K562 (cell line): ENCODE measurements at regions not wholly inside any gene's neighbourhood (a gene's known extent, or its start where the extent isn't known, plus 50 kb on each side); places are given as distances from the start of the nearest gene placed in this dataset.

Experiments
- ATAC-seq: fragments of 200-7000 bp; cut with Tn5 transposase; 3 replicates; pipeline ENCODE4 v1.9.1; 2020; ENCODE audit warnings: moderate library complexity
- BruUV-seq: library from RNA; stranded (reverse); fragments of 400-500 nt; replicated peaks from 2 replicates; lab custom pipeline; 2021; lab: Mats Ljungman, UMichigan
- CTCF ChIA-PET: fragments of 300-600 bp; formaldehyde crosslinking; extraction: SDS; loops from one replicate; lab custom pipeline; 2021; ENCODE audit warnings: low intra/inter-chr PET ratio; lab: Yijun Ruan, JAX
- POLR2A ChIA-PET: fragments of 300-600, 350-650 bp; sonication (Branson Sonifier 250); formaldehyde crosslinking; extraction: SDS; loops from one replicate; lab custom pipeline; 2021; ENCODE audit warnings: antibody characterized with exemption, inconsistent platforms; lab: Yijun Ruan, JAX
- DNase-seq, 4 experiments: peaks; one replicate each; pipeline versions ENCODE4 v3.0.0 to v3.0.0-alpha.2; 2011 to 2018; ENCODE audit warnings: low spot score in 3 of 4, mixed read lengths in 3 of 4; ENCODE audit errors: extremely low read depth in 1 of 4
- FAIRE-seq: peaks from 2 replicates; lab custom pipeline; 2011; peaks lifted over from hg19 to GRCh38; lab: Jason Lieb, UNC
- H2AFZ ChIP-seq: 2 replicates; pipeline ENCODE4 v1.6.0; 2011; ENCODE audit warnings: low read depth, low read length, control low read depth, inconsistent platforms
- H3K27ac ChIP-seq: fragments of 200-600 bp; 3 replicates; pipeline ENCODE4 v1.8.0; 2011; ENCODE audit warnings: low read depth, mild to moderate bottlenecking, control low read depth, inconsistent platforms, low read length, moderate library complexity, mixed read lengths; ENCODE audit errors: extremely low read depth
- H3K27me3 ChIP-seq, 2 experiments: fragments of 300-600 bp in 1 of 2; 2 replicates in 1 of 2; 3 replicates in 1 of 2; pipeline versions ENCODE4 v1.6.0 to v1.8.0; 2011; ENCODE audit warnings: inconsistent platforms in 2 of 2, low read length in 2 of 2, mild to moderate bottlenecking in 1 of 2, mixed read lengths in 1 of 2, moderate library complexity in 1 of 2; ENCODE audit not compliant: control insufficient read depth in 2 of 2, insufficient read depth in 2 of 2
- H3K36me3 ChIP-seq: fragments of 300-600 bp; 3 replicates; pipeline ENCODE4 v1.8.0; 2011; ENCODE audit warnings: mild to moderate bottlenecking, low read length, inconsistent platforms; ENCODE audit not compliant: control insufficient read depth, insufficient read depth
- H3K4me1 ChIP-seq, 2 experiments: fragments of 200-600 bp in 1 of 2; replicated peaks in 1 of 2; 2 replicates in 1 of 2; 3 replicates in 1 of 2; pipeline versions ENCODE4 v1.5.1 to v1.8.0; 2011; ENCODE audit warnings: inconsistent platforms in 2 of 2, low read length in 2 of 2, mild to moderate bottlenecking in 1 of 2, mixed read lengths in 1 of 2, moderate library complexity in 1 of 2; ENCODE audit not compliant: control insufficient read depth in 2 of 2, insufficient read depth in 2 of 2
- H3K4me2 ChIP-seq: 2 replicates; pipeline ENCODE4 v1.6.1; 2011; ENCODE audit warnings: low read length, control low read depth, inconsistent platforms, mixed read lengths; ENCODE audit not compliant: insufficient read depth
- H3K4me3 ChIP-seq: fragments of 200-600 bp; sonication (generic), shearing (Covaris generic); 2 replicates; pipeline ENCODE4 v1.5.1; 2016; ENCODE audit warnings: control low read depth, inconsistent platforms
- H3K79me2 ChIP-seq: fragments of 200-600 bp; 3 replicates; pipeline ENCODE4 v1.8.0; 2011; ENCODE audit warnings: low read length, inconsistent platforms; ENCODE audit not compliant: control insufficient read depth, insufficient read depth
- H3K9ac ChIP-seq, 2 experiments: 2 replicates each; pipeline versions ENCODE4 v1.6.0 to v1.6.1; 2011; ENCODE audit warnings: low read depth in 2 of 2, low read length in 2 of 2, control low read depth in 1 of 2, inconsistent platforms in 1 of 2, mild to moderate bottlenecking in 1 of 2, mixed read lengths in 1 of 2; ENCODE audit not compliant: insufficient read depth in 1 of 2
- H3K9me1 ChIP-seq: one replicate; pipeline ENCODE4 v1.6.0; 2011; ENCODE audit warnings: inconsistent platforms, mild to moderate bottlenecking, low read length, moderate library complexity; ENCODE audit not compliant: control insufficient read depth, insufficient read depth
- H3K9me3 ChIP-seq: replicated peaks from 2 replicates; pipeline ENCODE4 v1.5.1; 2011; ENCODE audit warnings: low read depth, low read length, inconsistent platforms; ENCODE audit not compliant: control insufficient read depth, insufficient read depth
- H4K20me1 ChIP-seq: replicated peaks from 2 replicates; pipeline ENCODE4 v1.6.1; 2011; ENCODE audit warnings: low read length, inconsistent platforms, mixed read lengths; ENCODE audit not compliant: control insufficient read depth, insufficient read depth
- BRCA1 ChIP-seq, 2 experiments: fragments of 450-650 bp in 1 of 2; sonication (generic) in 1 of 2; formaldehyde crosslinking in 1 of 2; IDR thresholded peaks; 2 replicates each; pipeline versions ENCODE4 v1.5.0 to v1.6.1; 2017 to 2020; ENCODE audit warnings: mild to moderate bottlenecking in 1 of 2, missing genetic modification reagents in 1 of 2
- HNRNPL ChIP-seq: fragments of 200-400 bp; formaldehyde crosslinking; IDR thresholded peaks from 2 replicates; pipeline ENCODE4 v1.6.1; 2017; ENCODE audit warnings: low read depth, mild to moderate bottlenecking, low read length
- MCM5 ChIP-seq: fragments of 450-650 bp; IDR thresholded peaks from 2 replicates; pipeline ENCODE4 v1.6.1; 2016; ENCODE audit warnings: low read depth
- MEF2A ChIP-seq: IDR thresholded peaks from 2 replicates; pipeline ENCODE4 v1.6.1; 2011; ENCODE audit warnings: low read depth, mild to moderate bottlenecking, low read length, moderate library complexity; ENCODE audit not compliant: control insufficient read depth
- NBN ChIP-seq: fragments of 450-650 bp; IDR thresholded peaks from 2 replicates; pipeline ENCODE4 v1.6.1; 2016; ENCODE audit warnings: low read depth, mild to moderate bottlenecking
- NFYB ChIP-seq: IDR thresholded peaks from 2 replicates; pipeline ENCODE4 v1.6.1; 2011; ENCODE audit warnings: mild to moderate bottlenecking, moderate library complexity; ENCODE audit not compliant: insufficient read length; ENCODE audit errors: extremely low read depth
- PATZ1 ChIP-seq: fragments of 250-450 bp; sonication (Bioruptor Pico); IDR thresholded peaks from 2 replicates; pipeline ENCODE4 v1.5.0; 2020; ENCODE audit warnings: mild to moderate bottlenecking, borderline replicate concordance
- POU5F1 ChIP-seq: fragments of 150-350 bp; IDR thresholded peaks from 2 replicates; pipeline ENCODE4 v1.6.1; 2014; ENCODE audit warnings: borderline replicate concordance, low read length, low read depth, mild to moderate bottlenecking; ENCODE audit not compliant: partially characterized antibody
- SMC3 ChIP-seq: conservative IDR thresholded peaks from 2 replicates; pipeline ENCODE4 v1.6.1; 2011; ENCODE audit warnings: low read depth, low read length, improper control_type of control experiment; ENCODE audit not compliant: insufficient read depth
- SP1 ChIP-seq: sonication (generic); formaldehyde crosslinking; IDR thresholded peaks from 2 replicates; pipeline ENCODE4 v1.8.1; 2022; ENCODE audit warnings: mild to moderate bottlenecking, missing genetic modification reagents
- ZFPM2 ChIP-seq: fragments of 250-450 bp; sonication (Bioruptor Pico); IDR thresholded peaks from 2 replicates; pipeline ENCODE4 v1.5.1; 2022; ENCODE audit warnings: mild to moderate bottlenecking
- ZNF584 ChIP-seq: fragments of 200-800 bp; sonication (Bioruptor generic); IDR thresholded peaks from 2 replicates; pipeline ENCODE4 v1.6.1; 2016; ENCODE audit warnings: low read depth, mild to moderate bottlenecking, missing genetic modification characterization, missing compliant biosample characterization
- WGBS: fragments of 100-300 bp; shearing (Covaris generic); methylation state at CpG from one replicate; pipeline ENCODE4 v1.1.6; 2016; ENCODE audit warnings: low coverage, mixed read lengths; ENCODE audit not compliant: insufficient coverage; ENCODE audit errors: missing lambda C conversion rate; 5-methylcytosine and 5-hydroxymethylcytosine counted together
- in situ Hi-C: fragments of 300-500 bp; cut with MboI; formaldehyde crosslinking; loops from 4 replicates; pipeline ENCODE4 v1.15.0; 2018; ENCODE audit warnings: inconsistent platforms, mixed read lengths
- intact Hi-C: fragments of 100-400 bp; cut with micrococcal nuclease; formaldehyde crosslinking; loops from 2 replicates; pipeline ENCODE4 v1.14.2; 2022
- TF ChIP-seq, protein P1 (sequence below): fragments of 250-450 bp; sonication (Bioruptor Pico); IDR thresholded peaks from 2 replicates; pipeline ENCODE4 v1.5.0; 2021; ENCODE audit warnings: mild to moderate bottlenecking, borderline replicate concordance
- TF ChIP-seq, protein P2 (sequence below): IDR thresholded peaks from 2 replicates; pipeline ENCODE4 v1.6.1; 2011; ENCODE audit warnings: borderline replicate concordance, low read depth, mild to moderate bottlenecking, moderate library complexity, low read length; ENCODE audit not compliant: insufficient read depth, poor library complexity, severe bottlenecking
- TF ChIP-seq, protein P3 (sequence below): sonication (generic); formaldehyde crosslinking; IDR thresholded peaks from 2 replicates; pipeline ENCODE4 v1.8.1; 2022; ENCODE audit warnings: missing genetic modification reagents

GRCh38 chr1:188499690-188500089 is 1670.9 kb downstream of the PLA2G4A start:
- ChIA-PET CTCF (no interaction called here), POLR2A (no interaction called here)
- Histone ChIP-seq H3K4me1 (no peaks in the 10 kb centered on the region), H3K4me3 (no peak overlapping the region), H4K20me1 (no peaks in the 10 kb centered on the region), H3K27ac (no peak overlapping the region), H3K9ac (no peak overlapping the region), H3K36me3 (no peaks in the 10 kb centered on the region), H3K4me2 (no peak overlapping the region), H2AFZ (no peak overlapping the region), H3K9me3 (0 out of 2 replicates have a peak, but pooled peaks cover 2% of the 10 kb centered on the region), H3K27me3 (no peaks in the 10 kb centered on the region), H3K9me1 (no peaks in the 10 kb centered on the region), H3K79me2 (no peaks in the 10 kb centered on the region)
- intact Hi-C loops (no loop called here), in situ Hi-C loops (no loop called here)
- DNase-seq (no peak), FAIRE-seq (no peak), ATAC-seq (no peak)
- BruUV-seq, result no TSS peak
- WGBS, result 0% methylated on average over 1 of the region's 1 CpG
- TF ChIP-seq MCM5 (no peak), SP1 (CRISPR knock-in tag) (no peak), POU5F1 (no peak), NFYB (no peak), MEF2A (no peak), PATZ1 (CRISPR knock-in tag) (no peak), NBN (no peak), BRCA1 (IDR thresholded peaks at IDR 0.05) (no peak), BRCA1 (CRISPR knock-in tag; IDR thresholded peaks at IDR 0.05) (no peak), HNRNPL (no peak), ZNF584 (CRISPR knock-in tag) (no peak), ZFPM2 (CRISPR knock-in tag) (no peak), SMC3 (no peak)
- TF ChIP-seq, protein P1, sequence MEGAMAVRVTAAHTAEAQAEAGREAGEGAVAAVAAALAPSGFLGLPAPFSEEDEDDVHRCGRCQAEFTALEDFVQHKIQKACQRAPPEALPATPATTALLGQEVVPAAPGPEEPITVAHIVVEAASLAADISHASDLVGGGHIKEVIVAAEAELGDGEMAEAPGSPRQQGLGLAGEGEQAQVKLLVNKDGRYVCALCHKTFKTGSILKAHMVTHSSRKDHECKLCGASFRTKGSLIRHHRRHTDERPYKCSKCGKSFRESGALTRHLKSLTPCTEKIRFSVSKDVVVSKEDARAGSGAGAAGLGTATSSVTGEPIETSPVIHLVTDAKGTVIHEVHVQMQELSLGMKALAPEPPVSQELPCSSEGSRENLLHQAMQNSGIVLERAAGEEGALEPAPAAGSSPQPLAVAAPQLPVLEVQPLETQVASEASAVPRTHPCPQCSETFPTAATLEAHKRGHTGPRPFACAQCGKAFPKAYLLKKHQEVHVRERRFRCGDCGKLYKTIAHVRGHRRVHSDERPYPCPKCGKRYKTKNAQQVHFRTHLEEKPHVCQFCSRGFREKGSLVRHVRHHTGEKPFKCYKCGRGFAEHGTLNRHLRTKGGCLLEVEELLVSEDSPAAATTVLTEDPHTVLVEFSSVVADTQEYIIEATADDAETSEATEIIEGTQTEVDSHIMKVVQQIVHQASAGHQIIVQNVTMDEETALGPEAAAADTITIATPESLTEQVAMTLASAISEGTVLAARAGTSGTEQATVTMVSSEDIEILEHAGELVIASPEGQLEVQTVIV, result no peak
- TF ChIP-seq, protein P2, sequence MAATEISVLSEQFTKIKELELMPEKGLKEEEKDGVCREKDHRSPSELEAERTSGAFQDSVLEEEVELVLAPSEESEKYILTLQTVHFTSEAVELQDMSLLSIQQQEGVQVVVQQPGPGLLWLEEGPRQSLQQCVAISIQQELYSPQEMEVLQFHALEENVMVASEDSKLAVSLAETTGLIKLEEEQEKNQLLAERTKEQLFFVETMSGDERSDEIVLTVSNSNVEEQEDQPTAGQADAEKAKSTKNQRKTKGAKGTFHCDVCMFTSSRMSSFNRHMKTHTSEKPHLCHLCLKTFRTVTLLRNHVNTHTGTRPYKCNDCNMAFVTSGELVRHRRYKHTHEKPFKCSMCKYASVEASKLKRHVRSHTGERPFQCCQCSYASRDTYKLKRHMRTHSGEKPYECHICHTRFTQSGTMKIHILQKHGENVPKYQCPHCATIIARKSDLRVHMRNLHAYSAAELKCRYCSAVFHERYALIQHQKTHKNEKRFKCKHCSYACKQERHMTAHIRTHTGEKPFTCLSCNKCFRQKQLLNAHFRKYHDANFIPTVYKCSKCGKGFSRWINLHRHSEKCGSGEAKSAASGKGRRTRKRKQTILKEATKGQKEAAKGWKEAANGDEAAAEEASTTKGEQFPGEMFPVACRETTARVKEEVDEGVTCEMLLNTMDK, result no peak
- TF ChIP-seq, protein P3, sequence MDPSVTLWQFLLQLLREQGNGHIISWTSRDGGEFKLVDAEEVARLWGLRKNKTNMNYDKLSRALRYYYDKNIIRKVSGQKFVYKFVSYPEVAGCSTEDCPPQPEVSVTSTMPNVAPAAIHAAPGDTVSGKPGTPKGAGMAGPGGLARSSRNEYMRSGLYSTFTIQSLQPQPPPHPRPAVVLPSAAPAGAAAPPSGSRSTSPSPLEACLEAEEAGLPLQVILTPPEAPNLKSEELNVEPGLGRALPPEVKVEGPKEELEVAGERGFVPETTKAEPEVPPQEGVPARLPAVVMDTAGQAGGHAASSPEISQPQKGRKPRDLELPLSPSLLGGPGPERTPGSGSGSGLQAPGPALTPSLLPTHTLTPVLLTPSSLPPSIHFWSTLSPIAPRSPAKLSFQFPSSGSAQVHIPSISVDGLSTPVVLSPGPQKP (CRISPR knock-in tag), result no peak
